Mesenchymal stem cell (in vitro differentiated cells and primary cell): ENCODE measurements at regions not wholly inside any gene's neighbourhood (a gene's known extent, or its start where the extent isn't known, plus 50 kb on each side); places are given as distances from the start of the nearest gene placed in this dataset.
A peak's percentile ranks its signal among the peaks of the same experiment; 100 is the strongest.

Experiments used
- DNase-seq: peaks from one replicate; pipeline ENCODE4 v3.0.0-alpha.2; 2013
- H2AFZ ChIP-seq: one replicate; pipeline ENCODE4 v1.6.1; 2013; ENCODE audit warnings: low read depth, mild to moderate bottlenecking, control low read depth, inconsistent platforms, low read length, moderate library complexity
- H2AK5ac ChIP-seq: 2 replicates; pipeline ENCODE4 v1.6.1; 2013; ENCODE audit warnings: low read length, moderate library complexity, mild to moderate bottlenecking, inconsistent platforms; ENCODE audit not compliant: severe bottlenecking
- H2BK120ac ChIP-seq: one replicate; pipeline ENCODE4 v1.6.1; 2013; ENCODE audit warnings: low read depth, mild to moderate bottlenecking, inconsistent platforms, low read length, moderate library complexity
- H2BK12ac ChIP-seq, 2 experiments: one replicate each; pipeline ENCODE4 v1.6.1; 2013; ENCODE audit warnings: inconsistent platforms in 2 of 2, low read length in 2 of 2, mild to moderate bottlenecking in 2 of 2, moderate library complexity in 2 of 2, control low read depth in 1 of 2
- H2BK15ac ChIP-seq: one replicate; pipeline ENCODE4 v1.6.1; 2013; ENCODE audit warnings: mild to moderate bottlenecking, low read depth, inconsistent platforms; ENCODE audit not compliant: poor library complexity, severe bottlenecking
- H2BK5ac ChIP-seq: 2 replicates; pipeline ENCODE4 v1.6.1; 2013; ENCODE audit warnings: low read depth, mild to moderate bottlenecking, low read length, control low read depth, inconsistent platforms; ENCODE audit not compliant: poor library complexity, severe bottlenecking
- H3K14ac ChIP-seq, 2 experiments: one replicate each; pipeline ENCODE4 v1.6.1; 2013; ENCODE audit warnings: inconsistent platforms in 2 of 2, low read length in 2 of 2, control low read depth in 1 of 2, mild to moderate bottlenecking in 1 of 2, moderate library complexity in 1 of 2
- H3K18ac ChIP-seq, 2 experiments: one replicate each; pipeline ENCODE4 v1.6.1; 2013; ENCODE audit warnings: inconsistent platforms in 2 of 2, low read length in 2 of 2, control low read depth in 1 of 2, low read depth in 1 of 2, mild to moderate bottlenecking in 1 of 2
- H3K23ac ChIP-seq, 2 experiments: one replicate each; pipeline ENCODE4 v1.6.1; 2013; ENCODE audit warnings: inconsistent platforms in 2 of 2, low read length in 2 of 2, mild to moderate bottlenecking in 2 of 2, moderate library complexity in 2 of 2, control low read depth in 1 of 2
- H3K27ac ChIP-seq: 2 replicates; pipeline ENCODE4 v1.5.1; 2013; ENCODE audit warnings: mild to moderate bottlenecking, moderate library complexity, low read length, control low read depth, inconsistent platforms; ENCODE audit not compliant: poor library complexity, severe bottlenecking
- H3K27me3 ChIP-seq, 2 experiments: 2 replicates each; pipeline versions ENCODE4 v1.6.1 to v1.7.0; 2013; ENCODE audit warnings: low read length in 2 of 2, mild to moderate bottlenecking in 2 of 2, moderate library complexity in 2 of 2, control low read depth in 1 of 2, inconsistent platforms in 1 of 2; ENCODE audit not compliant: control insufficient read depth in 1 of 2, insufficient read depth in 1 of 2
- H3K36me3 ChIP-seq, 2 experiments: 2 replicates each; pipeline versions ENCODE4 v1.6.1 to v1.7.0; 2013; ENCODE audit warnings: low read length in 2 of 2, control low read depth in 1 of 2, inconsistent platforms in 1 of 2, low read depth in 1 of 2, mild to moderate bottlenecking in 1 of 2; ENCODE audit not compliant: insufficient read depth in 2 of 2, control insufficient read depth in 1 of 2
- H3K4ac ChIP-seq, 2 experiments: one replicate each; pipeline ENCODE4 v1.6.1; 2013; ENCODE audit warnings: inconsistent platforms in 2 of 2, low read length in 2 of 2, mild to moderate bottlenecking in 2 of 2, moderate library complexity in 2 of 2, control low read depth in 1 of 2, low read depth in 1 of 2
- H3K4me1 ChIP-seq: 2 replicates; pipeline ENCODE4 v1.6.1; 2013; ENCODE audit warnings: low read depth, low read length, control low read depth; ENCODE audit not compliant: control insufficient read depth, insufficient read depth
- H3K4me2 ChIP-seq: 2 replicates; pipeline ENCODE4 v1.6.1; 2013; ENCODE audit warnings: low read length, mild to moderate bottlenecking, inconsistent platforms; ENCODE audit not compliant: poor library complexity, severe bottlenecking
- H3K4me3 ChIP-seq, 2 experiments: 2 replicates each; pipeline versions ENCODE4 v1.5.1 to v1.7.0; 2013; ENCODE audit warnings: low read length in 2 of 2, mild to moderate bottlenecking in 2 of 2, control low read depth in 1 of 2, low read depth in 1 of 2; ENCODE audit not compliant: insufficient read depth in 1 of 2
- H3K79me1 ChIP-seq: replicated peaks from 2 replicates; pipeline ENCODE4 v1.6.1; 2013; ENCODE audit warnings: mild to moderate bottlenecking, control low read depth, low read length, inconsistent platforms; ENCODE audit not compliant: poor library complexity, severe bottlenecking
- H3K9ac ChIP-seq: 2 replicates; pipeline ENCODE4 v1.7.0; 2013; ENCODE audit warnings: mild to moderate bottlenecking, low read length, moderate library complexity
- H3K9me3 ChIP-seq: 2 replicates; pipeline ENCODE4 v1.7.0; 2013; ENCODE audit warnings: mild to moderate bottlenecking, low read length; ENCODE audit not compliant: control insufficient read depth
- H4K8ac ChIP-seq: one replicate; pipeline ENCODE4 v1.6.1; 2013; ENCODE audit warnings: inconsistent platforms, mild to moderate bottlenecking, low read length, moderate library complexity
- H4K91ac ChIP-seq: one replicate; pipeline ENCODE4 v1.6.1; 2013; ENCODE audit warnings: mild to moderate bottlenecking, low read length, inconsistent platforms
- WGBS: methylation state at CpG from one replicate; pipeline ENCODE4 v1.1.7; 2013; ENCODE audit warnings: mixed read lengths; 5-methylcytosine and 5-hydroxymethylcytosine counted together

DNA sequence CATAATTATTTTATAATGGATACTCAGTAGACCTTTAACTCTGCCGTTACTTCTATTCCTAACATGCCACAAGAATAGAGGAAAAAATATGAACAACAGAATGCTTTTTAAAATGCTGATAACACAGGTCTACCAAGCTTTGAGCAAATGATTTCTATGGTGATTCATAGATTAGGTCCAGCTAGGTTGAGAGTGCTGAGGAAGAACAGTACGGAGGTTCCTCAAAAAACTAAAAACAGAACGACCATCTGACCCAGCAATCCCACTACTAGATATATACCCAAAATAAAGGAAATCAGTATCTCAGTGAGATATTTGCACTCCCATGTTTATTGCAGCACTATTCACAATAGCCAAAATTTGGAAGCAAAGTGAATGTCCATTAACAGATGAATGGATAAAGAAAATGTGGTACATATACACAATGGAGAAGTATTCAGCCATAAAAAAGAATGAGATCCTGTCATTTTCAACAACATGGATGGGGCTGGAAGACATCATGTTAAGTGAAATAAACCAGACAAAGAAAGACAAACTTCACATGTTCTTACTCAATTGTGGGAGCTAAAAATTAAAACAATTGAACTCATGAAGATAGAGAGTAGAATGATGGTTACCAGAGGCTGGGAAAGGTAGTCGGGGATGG, 111.6 kb upstream of the SERTAD2 start:
- 100% methylated on average over 1 of the region's 4 CpGs for WGBS
- no peak overlapping the region for H2BK120ac ChIP-seq
- no peak overlapping the region for H3K18ac ChIP-seq
- H3K4me1 ChIP-seq: peaks cover 1% of the 10 kb centered on the region
- H2BK5ac ChIP-seq: no peak overlapping the region
- H4K8ac ChIP-seq: no peak overlapping the region
- H2BK12ac ChIP-seq: no peak overlapping the region
- H3K9me3 ChIP-seq: no peaks in the 10 kb centered on the region
- H3K4me2 ChIP-seq: no peak overlapping the region
- no peak overlapping the region for H2AFZ ChIP-seq
- H3K14ac ChIP-seq: no peak overlapping the region
- no peak overlapping the region for H2BK15ac ChIP-seq
- no peak overlapping the region for H4K91ac ChIP-seq
- no peak overlapping the region for H3K27ac ChIP-seq
- H3K36me3 ChIP-seq: no peaks in the 10 kb centered on the region
- no peak overlapping the region for H3K4ac ChIP-seq
- no peaks in the 10 kb centered on the region for H3K27me3 ChIP-seq
- H3K4me3 ChIP-seq: no peak overlapping the region
- peak overlapping the region; percentile 97 for H3K9ac ChIP-seq
- H3K23ac ChIP-seq: no peak overlapping the region
- H2AK5ac ChIP-seq: no peak overlapping the region
- no peaks in the 10 kb centered on the region for H3K79me1 ChIP-seq
- no peak for DNase-seq

GRCh38 chr2:64766841-64767669, 113.3 kb upstream of the SERTAD2 start:
- H2BK15ac ChIP-seq: no peak overlapping the region
- no peak overlapping the region for H2AK5ac ChIP-seq
- peak overlapping the region; percentile 31 for H2AFZ ChIP-seq
- H3K4ac ChIP-seq: peak overlapping the region; percentile 9 to 65
- no peak overlapping the region for H2BK5ac ChIP-seq
- no peak overlapping the region for H3K23ac ChIP-seq
- peak overlapping the region; percentile 97 for H3K9ac ChIP-seq
- H3K14ac ChIP-seq: no peak overlapping the region
- H4K8ac ChIP-seq: no peak overlapping the region
- no peak overlapping the region for H4K91ac ChIP-seq
- H3K27me3 ChIP-seq: no peaks in the 10 kb centered on the region
- H3K4me2 ChIP-seq: peak overlapping the region; percentile 87
- no peaks in the 10 kb centered on the region for H3K36me3 ChIP-seq
- 24% methylated on average over 12 of the region's 13 CpGs for WGBS
- peak overlapping the region in 1 of 2 experiments; percentile 61 for H2BK12ac ChIP-seq
- no peaks in the 10 kb centered on the region for H3K79me1 ChIP-seq
- H2BK120ac ChIP-seq: no peak overlapping the region
- peak; percentile 68 for DNase-seq
- peaks cover 3% of the 10 kb centered on the region for H3K4me1 ChIP-seq
- H3K4me3 ChIP-seq: peak overlapping the region in 1 of 2 experiments; percentile 76
- H3K27ac ChIP-seq: peak overlapping the region; percentile 31
- H3K18ac ChIP-seq: peak overlapping the region in 1 of 2 experiments; percentile 52
- H3K9me3 ChIP-seq: no peaks in the 10 kb centered on the region

- Histone ChIP-seq H4K8ac (peak overlapping the region; percentile 95), H2AFZ (peak overlapping the region; percentile 81), H2BK15ac (peak overlapping the region; percentile 92), H4K91ac (peak overlapping the region; percentile 96), H3K9me3 (no peaks in the 10 kb centered on the region), H3K23ac (peak overlapping the region in 1 of 2 experiments; percentile 14), H3K27ac (peak overlapping the region; percentile 84), H3K27me3 (no peaks in the 10 kb centered on the region), H2AK5ac (no peak overlapping the region), H3K4me1 (peaks cover 3% of the 10 kb centered on the region), H3K18ac (peak overlapping the region; percentile 90 to 97), H3K36me3 (no peaks in the 10 kb centered on the region), H2BK12ac (peak overlapping the region in 1 of 2 experiments; percentile 65), H3K4ac (peak overlapping the region; percentile 88 to 97), H3K79me1 (no peaks in the 10 kb centered on the region), H2BK5ac (peak overlapping the region; percentile 98), H2BK120ac (peak overlapping the region; percentile 98), H3K9ac (peak overlapping the region; percentile 97), H3K14ac (peak overlapping the region in 1 of 2 experiments; percentile 78), H3K4me2 (peak overlapping the region; percentile 87), H3K4me3 (peak overlapping the region; percentile 76)
- WGBS: under 1% methylated on average over 48 of the region's 66 CpGs
- DNase-seq: peak; percentile 93
Observed at GRCh38 chr2:64767670-64768468, 114.2 kb upstream of the SERTAD2 start.
